ENCODE measurements at regions not wholly inside any gene's neighbourhood (a gene's known extent, or its start where the extent isn't known, plus 50 kb on each side); places are given as distances from the start of the nearest gene placed in this dataset.

DNA sequence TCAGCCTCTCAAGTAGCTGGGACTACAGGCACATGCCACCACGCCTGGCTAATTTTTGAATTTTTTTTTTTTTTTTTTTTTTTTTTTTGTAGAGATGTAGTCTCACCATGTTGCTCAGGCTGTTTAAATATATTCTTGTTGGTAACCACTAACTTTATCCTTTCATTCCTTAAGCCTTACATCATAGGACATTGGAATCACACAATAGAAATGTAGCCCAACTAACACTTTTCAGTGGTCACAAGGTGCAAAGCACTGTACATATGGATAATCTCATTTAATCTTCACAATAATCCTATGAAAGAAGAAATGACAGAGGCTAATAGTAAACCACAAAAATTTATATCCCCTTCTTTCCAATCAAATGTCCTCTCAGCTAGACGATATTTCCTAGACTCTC is 417.8 kb upstream of the DACH1 start:
- TF ChIP-seq TAF1 (IDR thresholded peaks at IDR 0.05; ENCODE audit: low read depth) (no peak), YY1 (IDR thresholded peaks at IDR 0.05; ENCODE audit: low read depth) (no peak), NFIC (IDR thresholded peaks at IDR 0.05) (no peak), EP300 (IDR thresholded peaks at IDR 0.05; ENCODE audit: borderline replicate concordance) (no peak), RAD21 (IDR thresholded peaks at IDR 0.05; ENCODE audit: low read depth) (no peak), TCF12 (IDR thresholded peaks at IDR 0.05; ENCODE audit: low read depth) (no peak)
- TF ChIP-seq, protein P1, sequence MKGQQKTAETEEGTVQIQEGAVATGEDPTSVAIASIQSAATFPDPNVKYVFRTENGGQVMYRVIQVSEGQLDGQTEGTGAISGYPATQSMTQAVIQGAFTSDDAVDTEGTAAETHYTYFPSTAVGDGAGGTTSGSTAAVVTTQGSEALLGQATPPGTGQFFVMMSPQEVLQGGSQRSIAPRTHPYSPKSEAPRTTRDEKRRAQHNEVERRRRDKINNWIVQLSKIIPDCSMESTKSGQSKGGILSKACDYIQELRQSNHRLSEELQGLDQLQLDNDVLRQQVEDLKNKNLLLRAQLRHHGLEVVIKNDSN (IDR thresholded peaks at IDR 0.05), result no peak
- TF ChIP-seq, protein P2, sequence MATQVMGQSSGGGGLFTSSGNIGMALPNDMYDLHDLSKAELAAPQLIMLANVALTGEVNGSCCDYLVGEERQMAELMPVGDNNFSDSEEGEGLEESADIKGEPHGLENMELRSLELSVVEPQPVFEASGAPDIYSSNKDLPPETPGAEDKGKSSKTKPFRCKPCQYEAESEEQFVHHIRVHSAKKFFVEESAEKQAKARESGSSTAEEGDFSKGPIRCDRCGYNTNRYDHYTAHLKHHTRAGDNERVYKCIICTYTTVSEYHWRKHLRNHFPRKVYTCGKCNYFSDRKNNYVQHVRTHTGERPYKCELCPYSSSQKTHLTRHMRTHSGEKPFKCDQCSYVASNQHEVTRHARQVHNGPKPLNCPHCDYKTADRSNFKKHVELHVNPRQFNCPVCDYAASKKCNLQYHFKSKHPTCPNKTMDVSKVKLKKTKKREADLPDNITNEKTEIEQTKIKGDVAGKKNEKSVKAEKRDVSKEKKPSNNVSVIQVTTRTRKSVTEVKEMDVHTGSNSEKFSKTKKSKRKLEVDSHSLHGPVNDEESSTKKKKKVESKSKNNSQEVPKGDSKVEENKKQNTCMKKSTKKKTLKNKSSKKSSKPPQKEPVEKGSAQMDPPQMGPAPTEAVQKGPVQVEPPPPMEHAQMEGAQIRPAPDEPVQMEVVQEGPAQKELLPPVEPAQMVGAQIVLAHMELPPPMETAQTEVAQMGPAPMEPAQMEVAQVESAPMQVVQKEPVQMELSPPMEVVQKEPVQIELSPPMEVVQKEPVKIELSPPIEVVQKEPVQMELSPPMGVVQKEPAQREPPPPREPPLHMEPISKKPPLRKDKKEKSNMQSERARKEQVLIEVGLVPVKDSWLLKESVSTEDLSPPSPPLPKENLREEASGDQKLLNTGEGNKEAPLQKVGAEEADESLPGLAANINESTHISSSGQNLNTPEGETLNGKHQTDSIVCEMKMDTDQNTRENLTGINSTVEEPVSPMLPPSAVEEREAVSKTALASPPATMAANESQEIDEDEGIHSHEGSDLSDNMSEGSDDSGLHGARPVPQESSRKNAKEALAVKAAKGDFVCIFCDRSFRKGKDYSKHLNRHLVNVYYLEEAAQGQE (IDR thresholded peaks at IDR 0.05; ENCODE audit: low read depth), result no peak
- TF ChIP-seq, protein P3, sequence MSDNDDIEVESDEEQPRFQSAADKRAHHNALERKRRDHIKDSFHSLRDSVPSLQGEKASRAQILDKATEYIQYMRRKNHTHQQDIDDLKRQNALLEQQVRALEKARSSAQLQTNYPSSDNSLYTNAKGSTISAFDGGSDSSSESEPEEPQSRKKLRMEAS (IDR thresholded peaks at IDR 0.05), result no peak
